ENCODE measurements at regions not wholly inside any gene's neighbourhood (a gene's known extent, or its start where the extent isn't known, plus 50 kb on each side); places are given as distances from the start of the nearest gene placed in this dataset.
"Not testable (repeated sequence)": the region's sequence is repeated elsewhere in the genome, so short reads cannot be mapped to it uniquely, and the experiment has no call there.

GRCh38 chrX:5666689-5667088, 562.0 kb downstream of the NLGN4X start:
- not testable (repeated sequence) for TF ChIP-seq MTA1 (IDR thresholded peaks at IDR 0.05; ENCODE audit: borderline replicate concordance); NCOA2 (IDR thresholded peaks at IDR 0.05; ENCODE audit: partially characterized antibody in 2 of 2); FOXA3 (CRISPR knock-in tag; conservative IDR thresholded peaks at IDR 0.05 in 1 of 2, IDR thresholded peaks at IDR 0.05 in 1 of 2); ZNF707 (CRISPR knock-in tag; conservative IDR thresholded peaks at IDR 0.05); NFRKB (IDR thresholded peaks at IDR 0.05; ENCODE audit: low read depth); CTCF (IDR thresholded peaks at IDR 0.05 in 2 of 3, conservative IDR thresholded peaks at IDR 0.05 in 1 of 3; ENCODE audit: insufficient read depth in 2 of 3, low read depth in 1 of 3, low read length in 3 of 3); STAT5B (CRISPR knock-in tag; IDR thresholded peaks at IDR 0.05); BRCA1 (IDR thresholded peaks at IDR 0.05); BRCA1 (CRISPR knock-in tag; IDR thresholded peaks at IDR 0.05); ZNF445 (CRISPR knock-in tag; IDR thresholded peaks at IDR 0.05; ENCODE audit: low read depth); MAZ (CRISPR knock-in tag; conservative IDR thresholded peaks at IDR 0.05 in 1 of 2, IDR thresholded peaks at IDR 0.05 in 1 of 2); TEAD1 (CRISPR knock-in tag; IDR thresholded peaks at IDR 0.05)
